Immature natural killer cell (primary cell): ENCODE measurements at regions not wholly inside any gene's neighbourhood (a gene's known extent, or its start where the extent isn't known, plus 50 kb on each side); places are given as distances from the start of the nearest gene placed in this dataset.
A peak's percentile ranks its signal among the peaks of the same experiment; 100 is the strongest.
"Not testable (repeated sequence)": the region's sequence is repeated elsewhere in the genome, so short reads cannot be mapped to it uniquely, and the experiment has no call there.

ENCODE experiments used
- DNase-seq, 3 donors: peaks; one replicate each; pipeline ENCODE4 v3.0.0; 2022; ENCODE audit warnings: mixed read lengths in 1 of 3
- H3K27ac Mint-ChIP-seq, 6 donors: one replicate each; pipeline ENCODE4 v1.8.0; 2020; ENCODE audit warnings: mixed read lengths in 6 of 6, mild to moderate bottlenecking in 5 of 6, inconsistent platforms in 4 of 6, moderate library complexity in 3 of 6
- H3K27me3 Mint-ChIP-seq, 3 donors: one replicate each; pipeline ENCODE4 v1.8.0; 2020 to 2021; ENCODE audit warnings: low read depth in 3 of 3, mild to moderate bottlenecking in 3 of 3, mixed read lengths in 3 of 3, moderate library complexity in 3 of 3, inconsistent platforms in 1 of 3
- H3K36me3 Mint-ChIP-seq, 3 donors: one replicate each; pipeline ENCODE4 v1.8.0; 2020; ENCODE audit warnings: mixed read lengths in 3 of 3, inconsistent platforms in 2 of 3, mild to moderate bottlenecking in 2 of 3
- H3K4me1 Mint-ChIP-seq, 2 donors: one replicate each; pipeline ENCODE4 v1.8.0; 2020; ENCODE audit warnings: inconsistent platforms in 2 of 2, mild to moderate bottlenecking in 2 of 2, mixed read lengths in 2 of 2, moderate library complexity in 1 of 2
- H3K4me3 Mint-ChIP-seq, 5 donors: one replicate each; pipeline ENCODE4 v1.8.0; 2020; ENCODE audit warnings: mild to moderate bottlenecking in 5 of 5, mixed read lengths in 5 of 5, inconsistent platforms in 3 of 5, moderate library complexity in 3 of 5
- H3K9me3 Mint-ChIP-seq, 6 donors: one replicate each; pipeline ENCODE4 v1.8.0; 2020; ENCODE audit warnings: mild to moderate bottlenecking in 6 of 6, mixed read lengths in 6 of 6, inconsistent platforms in 4 of 6, moderate library complexity in 3 of 6

- Mint-ChIP-seq H3K27ac (no peak overlapping the region), H3K4me1 (peaks cover 12 to 19% of the 10 kb centered on the region in 2 donors), H3K36me3 (peaks cover 0 to 6% (median 0%) of the 10 kb centered on the region in 3 donors), H3K27me3 (peaks cover 0 to 9% (median 4%) of the 10 kb centered on the region in 3 donors), H3K4me3 (no peak overlapping the region), H3K9me3 (no peaks in the 10 kb centered on the region)
- no peak for DNase-seq
These were observed 98.5 kb upstream of the IFNG-AS1 start for GRCh38 chr12:67890726-67891258.

GRCh38 chr12:67891596-67891995, 97.7 kb upstream of the IFNG-AS1 start:
- DNase-seq = no peak
- Mint-ChIP-seq H3K9me3 (no peaks in the 10 kb centered on the region), H3K4me1 (peaks cover 12 to 19% of the 10 kb centered on the region in 2 donors), H3K36me3 (peaks cover 0 to 6% (median 0%) of the 10 kb centered on the region in 3 donors), H3K27ac (peak overlapping the region in 2 of 6 donors; percentile 36 to 41), H3K4me3 (peak overlapping the region in 2 of 5 donors; percentile 2 to 5), H3K27me3 (peaks cover 0 to 9% (median 4%) of the 10 kb centered on the region in 3 donors)

- H3K4me1 Mint-ChIP-seq = peaks cover 12 to 19% of the 10 kb centered on the region in 2 donors
- H3K4me3 Mint-ChIP-seq = no peak overlapping the region
- DNase-seq = no peak
- peaks cover 0 to 9% (median 4%) of the 10 kb centered on the region in 3 donors for H3K27me3 Mint-ChIP-seq
- H3K27ac Mint-ChIP-seq = no peak overlapping the region
- peaks cover 0 to 6% (median 0%) of the 10 kb centered on the region in 3 donors for H3K36me3 Mint-ChIP-seq
- H3K9me3 Mint-ChIP-seq = no peaks in the 10 kb centered on the region
These were observed 96.8 kb upstream of the IFNG-AS1 start for GRCh38 chr12:67892259-67893021.

- DNase-seq = no peak
- no peaks in the 10 kb centered on the region for H3K9me3 Mint-ChIP-seq
- H3K27ac Mint-ChIP-seq = no peak overlapping the region
- peaks cover 0 to 8% (median 4%) of the 10 kb centered on the region in 3 donors for H3K27me3 Mint-ChIP-seq
- peaks cover 0 to 6% (median 0%) of the 10 kb centered on the region in 3 donors for H3K36me3 Mint-ChIP-seq
- H3K4me1 Mint-ChIP-seq = peaks cover 12 to 19% of the 10 kb centered on the region in 2 donors
- H3K4me3 Mint-ChIP-seq = no peak overlapping the region
These were observed 96.1 kb upstream of the IFNG-AS1 start for GRCh38 chr12:67893022-67893580.

GRCh38 chr12:67900418-67900817, 88.8 kb upstream of the IFNG-AS1 start:
- H3K36me3 Mint-ChIP-seq, H3K27ac Mint-ChIP-seq, H3K9me3 Mint-ChIP-seq, H3K4me1 Mint-ChIP-seq, H3K27me3 Mint-ChIP-seq, H3K4me3 Mint-ChIP-seq, DNase-seq: not testable (repeated sequence)

DNA sequence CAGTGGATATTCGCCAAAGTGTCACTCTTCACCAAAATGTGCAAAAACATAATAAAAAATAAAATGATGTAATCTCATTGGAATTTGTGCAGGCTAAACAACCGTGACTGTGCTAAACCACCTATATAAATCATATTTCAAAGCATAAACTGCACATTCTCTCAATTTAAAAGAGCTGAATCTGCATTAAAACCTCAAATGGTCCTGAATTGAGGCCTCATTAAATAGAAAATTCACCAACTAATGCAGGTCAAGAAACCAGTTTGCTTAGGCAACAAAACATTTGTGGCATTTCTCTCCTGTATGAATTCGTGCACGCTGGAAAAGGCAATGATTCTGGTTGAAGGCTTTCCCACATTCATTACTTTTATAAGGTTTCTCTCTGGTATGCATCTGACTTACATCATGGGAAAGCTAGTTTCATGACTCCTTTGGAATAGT, 80.1 kb upstream of the IFNG-AS1 start:
- Mint-ChIP-seq H3K27ac (no peak overlapping the region), H3K4me3 (no peak overlapping the region), H3K4me1 (no peaks in the 10 kb centered on the region)

DNA sequence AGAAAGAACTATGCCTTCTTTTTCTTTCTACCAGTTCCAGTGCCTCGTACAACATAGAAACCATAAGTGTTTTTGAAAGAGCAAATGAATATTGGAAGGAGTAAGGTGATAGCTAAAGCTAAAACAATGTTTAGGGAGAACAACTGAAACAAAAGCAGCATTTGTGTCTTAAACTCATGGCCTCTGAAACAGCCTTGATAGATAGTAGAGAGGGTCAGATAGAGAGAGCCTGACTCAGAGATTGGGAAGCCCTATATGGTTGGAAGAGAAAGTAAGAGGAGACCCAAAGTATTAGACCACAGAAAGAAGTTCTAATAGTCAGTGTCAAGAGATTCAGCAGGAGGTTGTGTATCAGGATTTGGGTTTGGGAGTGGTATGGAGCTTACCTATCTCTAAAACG, 79.6 kb upstream of the IFNG-AS1 start:
- Mint-ChIP-seq H3K36me3 (no peaks in the 10 kb centered on the region), H3K4me1 (no peaks in the 10 kb centered on the region), H3K4me3 (no peak overlapping the region), H3K27ac (no peak overlapping the region), H3K27me3 (peaks cover 4 to 6% (median 5%) of the 10 kb centered on the region in 3 donors), H3K9me3 (peaks cover 0 to 3% (median 0%) of the 10 kb centered on the region in 6 donors)
- DNase-seq = no peak

More for the DNA sequence above, 80.1 kb upstream of the IFNG-AS1 start:
- peaks cover 2 to 6% (median 4%) of the 10 kb centered on the region in 3 donors for H3K27me3 Mint-ChIP-seq
- no peak for DNase-seq
- H3K9me3 Mint-ChIP-seq = peaks cover 0 to 3% (median 0%) of the 10 kb centered on the region in 6 donors
- H3K36me3 Mint-ChIP-seq = no peaks in the 10 kb centered on the region

DNA sequence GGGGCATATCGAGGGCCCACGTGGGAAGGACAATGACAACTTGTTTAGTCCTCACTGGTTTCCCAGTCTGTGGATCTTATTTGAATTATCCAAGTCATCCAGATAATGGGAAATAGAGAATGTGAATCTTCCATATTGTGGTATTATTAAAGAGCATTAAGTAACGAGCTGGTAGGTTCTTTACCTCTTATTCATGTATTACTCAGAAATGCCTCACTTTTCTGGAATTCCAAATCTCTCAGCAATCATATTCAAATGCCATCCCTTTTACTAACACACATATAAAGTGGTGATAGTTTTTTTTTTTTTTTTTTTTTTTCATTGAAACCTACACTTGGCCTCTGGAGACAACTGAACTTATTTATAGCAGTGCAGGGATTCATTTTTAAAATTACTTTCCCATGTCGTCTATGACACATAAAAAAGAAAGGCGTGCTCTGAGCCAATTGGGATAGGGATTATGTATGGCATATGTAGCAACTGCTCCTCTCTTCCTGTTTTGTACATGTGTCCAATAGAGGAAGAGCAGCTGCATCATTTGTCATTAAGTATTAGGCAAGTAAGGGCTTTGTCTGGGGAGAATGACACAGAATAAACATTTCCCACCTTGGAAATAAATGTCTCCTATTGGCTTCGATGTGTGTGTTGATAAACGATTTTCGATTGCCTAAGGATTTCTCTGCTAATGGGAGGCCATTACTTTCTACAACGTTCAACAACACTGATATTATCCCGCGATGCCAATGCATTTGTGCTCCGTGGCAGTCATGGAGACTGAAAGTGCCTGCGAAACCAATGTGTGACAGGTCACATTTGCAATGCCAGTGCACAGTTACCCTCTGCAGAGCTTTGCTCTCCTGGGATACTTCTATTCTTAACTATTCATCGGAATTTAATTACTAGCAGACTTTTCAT, 78.6 kb upstream of the IFNG-AS1 start:
- Mint-ChIP-seq H3K27ac (no peak overlapping the region), H3K4me3 (no peak overlapping the region), H3K4me1 (no peaks in the 10 kb centered on the region), H3K9me3 (peaks cover 0 to 3% (median 0%) of the 10 kb centered on the region in 6 donors), H3K27me3 (peaks cover 4 to 6% (median 5%) of the 10 kb centered on the region in 3 donors), H3K36me3 (no peaks in the 10 kb centered on the region)
- DNase-seq = no peak

GRCh38 chr12:67911275-67911600, 78.0 kb upstream of the IFNG-AS1 start:
- H3K4me1 Mint-ChIP-seq = no peaks in the 10 kb centered on the region
- H3K4me3 Mint-ChIP-seq = no peak overlapping the region
- H3K36me3 Mint-ChIP-seq = no peaks in the 10 kb centered on the region
- H3K27ac Mint-ChIP-seq = no peak overlapping the region
- H3K27me3 Mint-ChIP-seq = peaks cover 5 to 8% (median 6%) of the 10 kb centered on the region in 3 donors
- peaks cover 0 to 3% (median 0%) of the 10 kb centered on the region in 6 donors for H3K9me3 Mint-ChIP-seq
- DNase-seq = no peak

DNA sequence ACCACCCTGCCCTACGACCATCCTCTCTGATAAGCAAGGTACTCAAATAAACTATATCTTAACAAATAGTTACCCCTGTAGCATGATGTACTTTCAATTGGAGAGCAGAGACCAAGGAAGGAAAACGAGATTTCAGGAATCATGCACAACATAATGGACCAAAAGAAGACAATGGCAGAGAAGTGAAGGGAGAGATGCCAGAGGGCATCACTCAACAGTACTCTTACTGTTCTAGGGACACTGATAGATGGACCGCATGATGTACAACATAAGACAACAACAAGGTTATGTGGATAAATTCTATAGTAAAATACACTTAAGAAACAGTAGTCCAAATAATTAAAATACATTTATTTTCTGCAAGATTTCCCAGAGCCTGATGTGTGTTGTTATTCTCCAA, 77.5 kb upstream of the IFNG-AS1 start:
- Mint-ChIP-seq H3K4me3 (no peak overlapping the region), H3K27me3 (peaks cover 5 to 8% (median 5%) of the 10 kb centered on the region in 3 donors), H3K36me3 (no peaks in the 10 kb centered on the region), H3K4me1 (no peaks in the 10 kb centered on the region), H3K9me3 (peaks cover 0 to 3% (median 0%) of the 10 kb centered on the region in 6 donors), H3K27ac (no peak overlapping the region)
- no peak for DNase-seq

DNA sequence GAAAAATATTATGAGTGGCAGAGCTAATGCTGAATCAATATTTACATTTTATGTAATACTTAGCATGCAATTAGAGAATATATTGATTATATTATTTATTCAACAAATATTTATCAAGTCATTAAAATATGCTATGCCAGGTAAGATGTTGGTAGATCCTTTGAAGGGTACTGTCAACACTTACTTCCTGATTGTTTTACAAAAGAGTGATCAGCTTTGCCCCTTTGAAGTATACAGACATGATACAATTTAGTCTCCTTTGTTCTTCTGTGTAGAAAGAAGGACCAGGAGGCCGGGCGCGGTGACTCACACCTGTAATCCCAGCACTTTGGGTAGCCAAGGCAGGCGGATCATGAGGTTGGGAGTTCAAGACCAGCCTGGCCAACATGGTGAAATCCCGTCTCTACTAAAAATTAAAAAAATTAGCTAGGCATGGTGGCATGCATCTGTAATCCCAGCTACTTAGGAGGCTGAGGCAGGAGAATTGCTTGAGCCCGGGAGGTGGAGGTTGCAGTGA, 73.9 kb upstream of the IFNG-AS1 start:
- Mint-ChIP-seq H3K4me1 (no peaks in the 10 kb centered on the region), H3K27ac (no peak overlapping the region)

GRCh38 chr12:67916266-67916970, 72.8 kb upstream of the IFNG-AS1 start:
- Mint-ChIP-seq H3K27me3 (peaks cover 4 to 8% (median 5%) of the 10 kb centered on the region in 3 donors), H3K4me3 (no peak overlapping the region), H3K27ac (no peak overlapping the region), H3K4me1 (no peaks in the 10 kb centered on the region), H3K36me3 (no peaks in the 10 kb centered on the region), H3K9me3 (no peaks in the 10 kb centered on the region)
- DNase-seq = no peak

More for the DNA sequence above, 73.9 kb upstream of the IFNG-AS1 start:
- no peaks in the 10 kb centered on the region for H3K36me3 Mint-ChIP-seq
- H3K27me3 Mint-ChIP-seq = peaks cover 4 to 8% (median 5%) of the 10 kb centered on the region in 3 donors
- no peak for DNase-seq
- no peaks in the 10 kb centered on the region for H3K9me3 Mint-ChIP-seq
- no peak overlapping the region for H3K4me3 Mint-ChIP-seq

GRCh38 chr12:67917811-67918210, 71.4 kb upstream of the IFNG-AS1 start:
- H3K4me3 Mint-ChIP-seq = no peak overlapping the region
- no peak overlapping the region for H3K27ac Mint-ChIP-seq
- no peak for DNase-seq
- H3K36me3 Mint-ChIP-seq = no peaks in the 10 kb centered on the region
- peaks cover 4 to 7% (median 4%) of the 10 kb centered on the region in 3 donors for H3K27me3 Mint-ChIP-seq
- no peaks in the 10 kb centered on the region for H3K4me1 Mint-ChIP-seq
- no peaks in the 10 kb centered on the region for H3K9me3 Mint-ChIP-seq
